ENCODE measurements at regions not wholly inside any gene's neighbourhood (a gene's known extent, or its start where the extent isn't known, plus 50 kb on each side); places are given as distances from the start of the nearest gene placed in this dataset.

GRCh38 chr1:56129837-56130236 lies 449.5 kb downstream of the PLPP3 start:
- TF ChIP-seq ZFX (CRISPR knock-in tag; IDR thresholded peaks at IDR 0.05; ENCODE audit: low read depth) (no peak), SCMH1 (CRISPR knock-in tag; IDR thresholded peaks at IDR 0.05; ENCODE audit: borderline replicate concordance) (no peak), ZNF597 (CRISPR knock-in tag; IDR thresholded peaks at IDR 0.05) (no peak), CTCF (CRISPR knock-in tag; IDR thresholded peaks at IDR 0.05) (no peak), FOXO4 (CRISPR knock-in tag; conservative IDR thresholded peaks at IDR 0.05) (no peak), DNMT1 (CRISPR knock-in tag; IDR thresholded peaks at IDR 0.05) (no peak), ZKSCAN1 (IDR thresholded peaks at IDR 0.05; ENCODE audit: low read length) (no peak), EZH2 (conservative IDR thresholded peaks at IDR 0.05; ENCODE audit: low read depth, low read length) (no peak), ZNF143 (CRISPR knock-in tag; IDR thresholded peaks at IDR 0.05) (no peak), HOXA5 (CRISPR knock-in tag; IDR thresholded peaks at IDR 0.05) (no peak), ZNF749 (CRISPR knock-in tag; IDR thresholded peaks at IDR 0.05; ENCODE audit: borderline replicate concordance) (no peak), REL (CRISPR knock-in tag; conservative IDR thresholded peaks at IDR 0.05) (no peak), IKZF4 (CRISPR knock-in tag; IDR thresholded peaks at IDR 0.05; ENCODE audit: borderline replicate concordance, low read depth, not compliant biosample characterization) (no peak), FOXJ3 (CRISPR knock-in tag; IDR thresholded peaks at IDR 0.05; ENCODE audit: borderline replicate concordance) (no peak)
